C4-2B (cell line): ENCODE measurements at regions not wholly inside any gene's neighbourhood (a gene's known extent, or its start where the extent isn't known, plus 50 kb on each side); places are given as distances from the start of the nearest gene placed in this dataset.
A peak's percentile ranks its signal among the peaks of the same experiment; 100 is the strongest.

Source experiments
- H3K27ac ChIP-seq: fragments of 450-650 bp; 2 replicates; pipeline ENCODE4 v1.5.1; 2017
- ZFX ChIP-seq: fragments of 450-650 bp; IDR thresholded peaks from 2 replicates; pipeline ENCODE4 v1.6.1; 2017
- TF ChIP-seq, protein P1 (sequence below): fragments of 450-650 bp; conservative IDR thresholded peaks from 2 replicates; pipeline ENCODE4 v1.5.1; 2017; ENCODE audit warnings: mild to moderate bottlenecking

DNA sequence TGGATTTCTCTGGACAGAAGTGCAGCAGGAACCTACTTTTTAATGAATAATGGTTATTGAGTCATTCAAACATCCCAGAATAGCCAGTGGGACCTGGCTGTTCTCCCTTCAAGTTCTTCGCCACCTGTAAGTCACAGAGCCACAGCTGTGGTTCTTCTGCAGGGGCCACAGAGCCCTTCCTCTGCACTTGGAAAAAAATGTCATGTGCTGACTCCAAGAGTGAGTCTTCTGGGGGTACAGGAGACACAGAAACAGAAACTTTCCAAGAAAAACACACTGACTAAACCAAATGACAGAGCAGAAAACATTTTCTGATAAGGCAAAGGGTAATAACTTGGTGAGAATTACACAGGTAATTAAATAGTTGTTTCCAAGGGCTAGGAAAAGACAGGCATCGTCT, 68.7 kb upstream of the FN1 start:
- H3K27ac ChIP-seq, result no peak overlapping the region
- TF ChIP-seq, protein P1, sequence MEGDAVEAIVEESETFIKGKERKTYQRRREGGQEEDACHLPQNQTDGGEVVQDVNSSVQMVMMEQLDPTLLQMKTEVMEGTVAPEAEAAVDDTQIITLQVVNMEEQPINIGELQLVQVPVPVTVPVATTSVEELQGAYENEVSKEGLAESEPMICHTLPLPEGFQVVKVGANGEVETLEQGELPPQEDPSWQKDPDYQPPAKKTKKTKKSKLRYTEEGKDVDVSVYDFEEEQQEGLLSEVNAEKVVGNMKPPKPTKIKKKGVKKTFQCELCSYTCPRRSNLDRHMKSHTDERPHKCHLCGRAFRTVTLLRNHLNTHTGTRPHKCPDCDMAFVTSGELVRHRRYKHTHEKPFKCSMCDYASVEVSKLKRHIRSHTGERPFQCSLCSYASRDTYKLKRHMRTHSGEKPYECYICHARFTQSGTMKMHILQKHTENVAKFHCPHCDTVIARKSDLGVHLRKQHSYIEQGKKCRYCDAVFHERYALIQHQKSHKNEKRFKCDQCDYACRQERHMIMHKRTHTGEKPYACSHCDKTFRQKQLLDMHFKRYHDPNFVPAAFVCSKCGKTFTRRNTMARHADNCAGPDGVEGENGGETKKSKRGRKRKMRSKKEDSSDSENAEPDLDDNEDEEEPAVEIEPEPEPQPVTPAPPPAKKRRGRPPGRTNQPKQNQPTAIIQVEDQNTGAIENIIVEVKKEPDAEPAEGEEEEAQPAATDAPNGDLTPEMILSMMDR, result no peak
- TF ChIP-seq ZFX, result no peak

- TF ChIP-seq ZFX, result no peak
- TF ChIP-seq, protein P1, result no peak
- H3K27ac ChIP-seq, result no peak overlapping the region
Observed at GRCh38 chr2:215503381-215503780, 67.5 kb upstream of the FN1 start.

- TF ChIP-seq, protein P1, result no peak
- no peak for TF ChIP-seq ZFX
- no peak overlapping the region for H3K27ac ChIP-seq
Observed at GRCh38 chr2:215500466-215500865, 64.6 kb upstream of the FN1 start.

DNA sequence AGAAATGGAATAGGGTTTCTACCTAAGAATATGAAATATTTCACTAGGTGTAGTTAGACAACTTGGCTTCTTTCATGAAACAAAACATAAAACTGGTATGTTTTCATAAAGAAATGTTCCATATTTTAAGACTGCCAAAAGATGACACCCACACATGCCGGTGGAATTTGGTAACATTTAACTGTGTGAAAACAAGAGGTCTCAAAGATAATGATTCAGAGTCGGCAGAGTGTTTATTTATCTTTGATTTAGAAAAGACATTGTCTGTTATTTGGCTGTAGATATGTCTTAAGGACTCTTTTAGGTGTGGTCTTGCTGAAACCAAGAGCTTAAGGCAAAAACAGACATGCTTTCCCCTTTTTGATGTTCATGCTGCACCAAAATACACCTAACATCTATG, 63.5 kb upstream of the FN1 start:
- no peak overlapping the region for H3K27ac ChIP-seq
- TF ChIP-seq, protein P1, result no peak
- TF ChIP-seq ZFX, result no peak

- TF ChIP-seq, protein P1, result no peak
- TF ChIP-seq ZFX, result no peak
- peak overlapping the region; percentile 52; the same call in 1 of the 2 replicates for H3K27ac ChIP-seq
Observed at GRCh38 chr2:215498431-215498830, 62.6 kb upstream of the FN1 start.

GRCh38 chr2:215493376-215493775, 57.5 kb upstream of the FN1 start:
- H3K27ac ChIP-seq, result no peak overlapping the region
- TF ChIP-seq, protein P1, result no peak
- no peak for TF ChIP-seq ZFX

DNA sequence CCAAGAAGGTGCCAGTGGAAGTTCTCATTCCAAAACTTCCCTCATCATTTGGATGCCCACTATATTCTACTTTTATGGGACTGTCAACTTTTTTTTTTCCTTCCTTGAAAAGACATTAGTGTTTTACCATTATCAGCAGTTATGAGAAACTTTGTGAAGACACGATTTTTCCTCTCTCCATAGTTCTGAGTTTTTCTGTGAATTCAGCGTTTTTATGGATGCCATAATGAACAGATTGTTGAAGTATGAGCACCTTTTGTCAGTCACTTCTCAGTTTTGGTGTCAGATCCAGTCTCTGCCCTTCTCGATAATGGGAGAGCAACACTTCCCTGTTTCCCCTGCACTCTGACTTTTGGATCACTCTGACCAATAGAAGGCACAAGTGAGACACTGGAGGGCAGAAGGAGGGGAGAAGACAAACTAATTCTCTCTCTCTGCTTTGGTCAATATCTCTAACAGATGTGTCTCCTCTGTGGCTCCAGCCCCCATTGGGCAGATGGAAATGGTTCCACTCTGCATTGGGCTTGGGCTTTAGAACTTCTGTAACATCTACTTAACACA, 53.5 kb upstream of the FN1 start:
- H3K27ac ChIP-seq, result no peak overlapping the region
- TF ChIP-seq, protein P1, result no peak; the same call in 1 of the 2 replicates
- TF ChIP-seq ZFX, result no peak
